ENCODE measurements at regions not wholly inside any gene's neighbourhood (a gene's known extent, or its start where the extent isn't known, plus 50 kb on each side); places are given as distances from the start of the nearest gene placed in this dataset.
"Not testable (repeated sequence)": the region's sequence is repeated elsewhere in the genome, so short reads cannot be mapped to it uniquely, and the experiment has no call there.

DNA sequence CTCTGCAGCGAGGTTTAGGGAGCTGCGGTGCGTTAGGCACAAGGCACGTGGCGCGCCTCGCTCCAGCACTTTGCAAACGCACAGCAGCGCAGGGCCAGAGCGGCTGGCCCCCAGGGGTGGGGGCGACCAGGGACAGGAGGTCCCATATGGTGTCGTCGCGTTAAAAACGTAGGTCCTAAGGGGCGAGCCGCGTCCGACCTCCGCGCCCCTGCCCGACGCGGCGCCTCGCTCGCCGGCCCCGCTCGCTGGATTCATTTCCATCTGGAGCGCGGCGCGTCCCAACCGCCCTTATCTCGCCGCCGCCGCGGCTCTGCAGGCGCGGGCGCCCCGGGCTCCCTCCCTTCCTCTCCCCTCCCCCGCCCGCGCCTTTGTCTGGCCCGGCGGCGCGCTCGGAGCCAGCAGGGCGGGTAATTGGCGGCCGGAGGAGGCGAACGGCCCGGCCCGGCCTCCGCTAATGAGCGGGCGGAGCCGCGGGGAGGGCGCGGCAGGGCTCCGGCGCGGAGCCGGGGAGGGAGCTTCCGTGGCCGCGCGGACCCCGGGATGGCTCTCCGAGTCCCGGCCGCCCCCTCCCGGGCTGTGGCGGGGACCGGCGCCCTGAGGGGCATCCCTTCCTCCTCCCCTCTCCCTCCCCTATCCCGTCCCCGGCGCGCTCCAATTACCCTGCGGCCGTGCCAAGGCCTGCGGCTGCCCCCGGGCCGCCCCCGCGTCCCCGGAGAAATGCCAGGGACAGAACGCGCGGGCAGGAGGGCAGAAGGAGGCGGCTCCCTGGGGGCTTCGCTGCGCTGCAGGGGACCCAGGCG is 409.0 kb downstream of the BCOR start:
- peak overlapping the region; percentile 35 to 58 for H3K4me3 ChIP-seq (ENCODE audit: low read length in 2 of 2)
- no peaks in the 10 kb centered on the region for H3K9me3 ChIP-seq (ENCODE audit: control insufficient read depth in 2 of 2, low read length in 2 of 2)
- H3K4me1 ChIP-seq (ENCODE audit: control insufficient read depth, insufficient read depth, low read length), result peaks cover 7% of the 10 kb centered on the region
- no peak overlapping the region for H3K9ac ChIP-seq (ENCODE audit: low read length in 2 of 2)
- peaks cover 0 to 11% of the 10 kb centered on the region in 2 donors for H3K27me3 ChIP-seq (ENCODE audit: control insufficient read depth in 1 of 2, insufficient read depth in 2 of 2, low read length in 2 of 2)
- H3K36me3 ChIP-seq (ENCODE audit: control insufficient read depth in 2 of 2, insufficient read depth in 2 of 2, low read length in 2 of 2), result no peaks in the 10 kb centered on the region
- H3K27ac ChIP-seq (ENCODE audit: low read length), result no peak overlapping the region

DNA sequence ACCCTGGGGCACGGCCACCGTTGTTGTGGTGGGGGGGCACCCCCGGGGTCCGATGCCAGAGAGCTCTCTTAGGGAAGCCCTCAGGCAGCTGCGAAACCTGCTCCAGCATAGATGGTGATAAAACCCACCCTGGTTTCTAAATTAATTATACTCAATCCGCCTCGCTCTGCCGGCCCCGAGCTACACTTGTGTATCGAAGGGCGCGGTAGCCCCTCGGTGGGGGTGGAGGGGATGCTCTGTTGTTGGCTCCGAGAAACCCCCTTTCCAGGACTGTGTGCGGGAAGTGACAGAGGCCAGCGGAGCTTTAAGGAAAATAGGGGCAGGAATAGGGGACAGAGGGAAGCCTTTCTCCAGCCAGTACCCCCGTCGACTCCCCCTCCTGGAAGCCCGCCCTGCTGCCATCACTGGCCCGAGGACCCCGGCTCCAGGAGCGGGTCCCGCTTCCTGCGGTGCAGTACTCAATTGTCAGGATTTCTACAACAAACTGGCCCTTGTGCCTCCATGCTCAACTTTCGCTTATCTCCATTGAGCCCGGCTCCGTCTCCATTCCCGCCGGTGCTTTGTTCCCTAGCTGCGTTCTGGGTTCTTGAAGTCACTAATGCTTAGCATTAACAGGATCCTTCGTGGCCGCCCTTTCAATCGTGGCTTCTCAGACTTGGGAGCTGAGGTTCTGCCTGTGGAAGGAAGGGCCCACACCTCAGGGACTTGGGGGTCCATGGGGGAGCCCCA is 408.2 kb downstream of the BCOR start:
- Histone ChIP-seq H3K27ac (ENCODE audit: low read length) (no peak overlapping the region), H3K27me3 (ENCODE audit: control insufficient read depth in 1 of 2, insufficient read depth in 2 of 2, low read length in 2 of 2) (peaks cover 0 to 9% of the 10 kb centered on the region in 2 donors), H3K36me3 (ENCODE audit: control insufficient read depth in 2 of 2, insufficient read depth in 2 of 2, low read length in 2 of 2) (no peaks in the 10 kb centered on the region), H3K9me3 (ENCODE audit: control insufficient read depth in 2 of 2, low read length in 2 of 2) (no peaks in the 10 kb centered on the region), H3K9ac (ENCODE audit: low read length in 2 of 2) (no peak overlapping the region), H3K4me3 (ENCODE audit: low read length in 2 of 2) (peak overlapping the region; percentile 35 to 58), H3K4me1 (ENCODE audit: control insufficient read depth, insufficient read depth, low read length) (peaks cover 7% of the 10 kb centered on the region)

DNA sequence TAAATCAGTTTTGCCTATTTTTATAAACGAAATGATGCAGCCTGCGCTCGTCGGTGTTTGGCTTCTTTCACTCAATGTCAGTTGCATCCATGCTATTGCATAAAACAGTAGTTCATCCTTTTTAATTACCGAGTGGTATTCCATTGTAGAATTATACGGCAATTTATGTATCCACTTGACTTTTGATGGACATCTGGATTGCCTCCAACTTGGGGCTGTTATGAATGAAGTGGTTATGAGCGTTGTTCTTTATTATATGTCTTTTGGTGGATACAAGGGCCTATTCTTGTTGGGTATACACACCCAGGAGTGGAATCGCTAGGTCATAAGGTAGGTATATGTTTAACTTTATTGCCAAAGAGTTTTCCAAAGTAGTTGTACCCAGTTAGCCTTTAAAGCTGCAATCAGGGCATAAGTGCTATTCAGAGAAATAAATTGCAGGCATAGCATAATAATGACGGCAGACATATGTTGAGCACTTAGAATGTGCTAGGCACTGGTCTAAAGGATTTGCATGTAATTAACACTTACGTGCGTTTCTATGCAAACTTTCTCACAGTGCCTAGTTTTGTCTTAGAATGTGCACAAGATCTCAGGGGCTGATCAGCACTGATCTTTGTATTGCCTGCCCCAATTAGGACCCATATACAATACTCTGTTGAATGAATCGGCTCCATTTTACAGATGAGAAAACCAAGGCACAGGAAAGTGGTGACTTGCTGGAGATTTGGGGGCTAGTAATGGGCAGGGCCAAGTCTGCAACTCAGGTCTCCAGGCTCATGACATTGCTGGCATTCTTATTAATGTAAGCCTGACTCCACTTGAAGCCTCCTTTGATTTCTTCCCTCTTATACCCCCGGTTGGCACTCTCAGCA is 407.0 kb downstream of the BCOR start:
- Histone ChIP-seq H3K9me3 (ENCODE audit: control insufficient read depth in 2 of 2, low read length in 2 of 2) (no peaks in the 10 kb centered on the region), H3K36me3 (ENCODE audit: control insufficient read depth in 2 of 2, insufficient read depth in 2 of 2, low read length in 2 of 2) (no peaks in the 10 kb centered on the region), H3K9ac (ENCODE audit: low read length in 2 of 2) (no peak overlapping the region), H3K4me3 (ENCODE audit: low read length in 2 of 2) (no peak overlapping the region), H3K27ac (ENCODE audit: low read length) (no peak overlapping the region), H3K4me1 (ENCODE audit: control insufficient read depth, insufficient read depth, low read length) (peaks cover 7% of the 10 kb centered on the region), H3K27me3 (ENCODE audit: control insufficient read depth in 1 of 2, insufficient read depth in 2 of 2, low read length in 2 of 2) (peaks cover 0 to 9% of the 10 kb centered on the region in 2 donors)

- peaks cover 0 to 9% of the 10 kb centered on the region in 2 donors for H3K27me3 ChIP-seq (ENCODE audit: control insufficient read depth in 1 of 2, insufficient read depth in 2 of 2, low read length in 2 of 2)
- peaks cover 7% of the 10 kb centered on the region for H3K4me1 ChIP-seq (ENCODE audit: control insufficient read depth, insufficient read depth, low read length)
- H3K9ac ChIP-seq (ENCODE audit: low read length in 2 of 2), result no peak overlapping the region
These were observed 406.0 kb downstream of the BCOR start for GRCh38 chrX:39691724-39692123.

DNA sequence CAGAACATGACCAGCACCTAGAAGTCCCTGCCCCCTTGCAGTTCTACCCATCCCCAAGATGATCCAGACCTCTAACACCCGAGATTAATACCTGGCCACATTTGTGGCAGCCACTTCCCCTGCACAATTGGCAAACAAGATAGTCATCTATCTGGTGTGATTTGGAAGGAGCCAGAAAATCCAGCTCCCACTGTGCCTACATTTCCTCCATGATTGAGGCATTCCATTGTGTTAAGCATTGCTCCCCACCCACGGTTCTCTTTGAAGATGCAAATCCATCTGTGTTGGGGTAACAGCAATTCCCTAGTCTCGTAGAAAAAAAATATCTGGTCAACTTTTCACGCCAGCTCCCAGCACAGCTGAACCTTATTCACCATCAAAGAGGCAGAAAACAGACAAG is 405.0 kb downstream of the BCOR start:
- H3K9ac ChIP-seq (ENCODE audit: low read length in 2 of 2), result no peak overlapping the region
- peaks cover 0 to 7% of the 10 kb centered on the region in 2 donors for H3K27me3 ChIP-seq (ENCODE audit: control insufficient read depth in 1 of 2, insufficient read depth in 2 of 2, low read length in 2 of 2)
- H3K27ac ChIP-seq (ENCODE audit: low read length), result no peak overlapping the region
- H3K4me1 ChIP-seq (ENCODE audit: control insufficient read depth, insufficient read depth, low read length), result peaks cover 7% of the 10 kb centered on the region
- no peak overlapping the region for H3K4me3 ChIP-seq (ENCODE audit: low read length in 2 of 2)
- H3K36me3 ChIP-seq (ENCODE audit: control insufficient read depth in 2 of 2, insufficient read depth in 2 of 2, low read length in 2 of 2), result no peaks in the 10 kb centered on the region
- peaks cover 0 to 2% of the 10 kb centered on the region in 2 donors for H3K9me3 ChIP-seq (ENCODE audit: control insufficient read depth in 2 of 2, low read length in 2 of 2)

More at GRCh38 chrX:39691724-39692123, 406.0 kb downstream of the BCOR start:
- Histone ChIP-seq H3K9me3 (ENCODE audit: control insufficient read depth in 2 of 2, low read length in 2 of 2) (peaks cover 0 to under 1% of the 10 kb centered on the region in 2 donors), H3K4me3 (ENCODE audit: low read length in 2 of 2) (no peak overlapping the region), H3K27ac (ENCODE audit: low read length) (no peak overlapping the region), H3K36me3 (ENCODE audit: control insufficient read depth in 2 of 2, insufficient read depth in 2 of 2, low read length in 2 of 2) (no peaks in the 10 kb centered on the region)

DNA sequence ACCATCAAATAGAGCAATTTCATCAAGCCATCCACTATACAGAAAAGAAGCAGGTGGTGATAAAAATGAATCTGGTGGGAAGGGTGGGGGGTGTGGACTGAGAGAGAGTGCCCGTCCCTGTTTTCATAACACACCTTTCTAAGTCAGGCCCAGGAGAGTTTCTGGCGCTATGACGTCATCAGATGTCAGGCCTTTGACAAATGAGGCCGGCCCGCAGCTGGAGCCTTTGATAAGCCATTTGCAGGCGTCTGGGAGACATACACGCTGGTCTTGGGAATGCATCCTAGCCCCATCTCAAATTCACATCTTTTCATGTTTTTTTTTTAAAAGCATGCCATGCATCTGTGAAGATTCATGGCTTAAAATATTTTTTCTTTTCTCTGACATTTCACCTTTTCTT is 404.5 kb downstream of the BCOR start:
- Histone ChIP-seq H3K4me3 (ENCODE audit: low read length in 2 of 2) (no peak overlapping the region), H3K9ac (ENCODE audit: low read length in 2 of 2) (no peak overlapping the region), H3K27me3 (ENCODE audit: control insufficient read depth in 1 of 2, insufficient read depth in 2 of 2, low read length in 2 of 2) (peaks cover 0 to 7% of the 10 kb centered on the region in 2 donors), H3K36me3 (ENCODE audit: control insufficient read depth in 2 of 2, insufficient read depth in 2 of 2, low read length in 2 of 2) (no peaks in the 10 kb centered on the region), H3K4me1 (ENCODE audit: control insufficient read depth, insufficient read depth, low read length) (peaks cover 4% of the 10 kb centered on the region), H3K27ac (ENCODE audit: low read length) (no peak overlapping the region), H3K9me3 (ENCODE audit: control insufficient read depth in 2 of 2, low read length in 2 of 2) (peaks cover 0 to 3% of the 10 kb centered on the region in 2 donors)

DNA sequence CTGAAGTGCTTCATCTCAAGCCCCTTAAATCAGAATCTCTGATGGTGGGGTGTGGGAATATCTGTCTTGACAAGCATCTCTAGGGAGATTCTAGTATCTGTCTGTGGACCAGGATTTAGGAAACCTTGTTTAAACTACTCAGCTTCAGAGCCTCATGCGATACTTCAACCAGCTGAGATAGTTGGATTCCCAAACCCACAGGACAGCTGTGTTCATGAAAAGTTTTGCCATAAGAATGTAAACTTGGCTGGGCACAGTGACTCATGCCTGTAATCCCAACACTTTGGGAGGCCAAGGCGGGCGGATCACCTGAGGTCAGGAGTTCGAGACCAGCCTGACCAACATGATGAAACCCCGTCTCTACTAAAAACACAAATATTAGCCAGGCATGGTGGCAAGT is 395.1 kb downstream of the BCOR start:
- H3K27ac ChIP-seq (ENCODE audit: low read length); H3K4me3 ChIP-seq (ENCODE audit: low read length in 2 of 2); H3K27me3 ChIP-seq (ENCODE audit: control insufficient read depth in 1 of 2, insufficient read depth in 2 of 2, low read length in 2 of 2): not testable (repeated sequence)

GRCh38 chrX:39703307-39703706 is 394.5 kb downstream of the BCOR start:
- Histone ChIP-seq H3K27me3 (ENCODE audit: control insufficient read depth in 1 of 2, insufficient read depth in 2 of 2, low read length in 2 of 2) (peaks cover 0 to 6% of the 10 kb centered on the region in 2 donors), H3K27ac (ENCODE audit: low read length) (no peak overlapping the region), H3K9me3 (ENCODE audit: control insufficient read depth in 2 of 2, low read length in 2 of 2) (no peaks in the 10 kb centered on the region), H3K4me3 (ENCODE audit: low read length in 2 of 2) (no peak overlapping the region), H3K9ac (ENCODE audit: low read length in 2 of 2) (no peak overlapping the region), H3K4me1 (ENCODE audit: control insufficient read depth, insufficient read depth, low read length) (no peaks in the 10 kb centered on the region), H3K36me3 (ENCODE audit: control insufficient read depth in 2 of 2, insufficient read depth in 2 of 2, low read length in 2 of 2) (no peaks in the 10 kb centered on the region)

More for the DNA sequence above, 395.1 kb downstream of the BCOR start:
- not testable (repeated sequence) for H3K9me3 ChIP-seq (ENCODE audit: control insufficient read depth in 2 of 2, low read length in 2 of 2); H3K9ac ChIP-seq (ENCODE audit: low read length in 2 of 2); H3K36me3 ChIP-seq (ENCODE audit: control insufficient read depth in 2 of 2, insufficient read depth in 2 of 2, low read length in 2 of 2); H3K4me1 ChIP-seq (ENCODE audit: control insufficient read depth, insufficient read depth, low read length)

- peaks cover 0 to 6% of the 10 kb centered on the region in 2 donors for H3K27me3 ChIP-seq (ENCODE audit: control insufficient read depth in 1 of 2, insufficient read depth in 2 of 2, low read length in 2 of 2)
- H3K4me1 ChIP-seq (ENCODE audit: control insufficient read depth, insufficient read depth, low read length), result no peaks in the 10 kb centered on the region
- no peak overlapping the region for H3K9ac ChIP-seq (ENCODE audit: low read length in 2 of 2)
- H3K9me3 ChIP-seq (ENCODE audit: control insufficient read depth in 2 of 2, low read length in 2 of 2), result no peaks in the 10 kb centered on the region
- no peak overlapping the region for H3K27ac ChIP-seq (ENCODE audit: low read length)
- no peak overlapping the region for H3K4me3 ChIP-seq (ENCODE audit: low read length in 2 of 2)
- no peaks in the 10 kb centered on the region for H3K36me3 ChIP-seq (ENCODE audit: control insufficient read depth in 2 of 2, insufficient read depth in 2 of 2, low read length in 2 of 2)
These were observed 393.2 kb downstream of the BCOR start for GRCh38 chrX:39704590-39704989.

GRCh38 chrX:39705290-39705689 is 392.5 kb downstream of the BCOR start:
- no peak overlapping the region for H3K27ac ChIP-seq (ENCODE audit: low read length)
- no peaks in the 10 kb centered on the region for H3K4me1 ChIP-seq (ENCODE audit: control insufficient read depth, insufficient read depth, low read length)
- H3K4me3 ChIP-seq (ENCODE audit: low read length in 2 of 2), result no peak overlapping the region
- H3K9me3 ChIP-seq (ENCODE audit: control insufficient read depth in 2 of 2, low read length in 2 of 2), result no peaks in the 10 kb centered on the region
- H3K27me3 ChIP-seq (ENCODE audit: control insufficient read depth in 1 of 2, insufficient read depth in 2 of 2, low read length in 2 of 2), result peaks cover 0 to 5% of the 10 kb centered on the region in 2 donors
- no peak overlapping the region for H3K9ac ChIP-seq (ENCODE audit: low read length in 2 of 2)
- no peaks in the 10 kb centered on the region for H3K36me3 ChIP-seq (ENCODE audit: control insufficient read depth in 2 of 2, insufficient read depth in 2 of 2, low read length in 2 of 2)
